GM19397 (cell line): ENCODE measurements at regions not wholly inside any gene's neighbourhood (a gene's known extent, or its start where the extent isn't known, plus 50 kb on each side); places are given as distances from the start of the nearest gene placed in this dataset.

Experiments
- ATAC-seq: cut with Tn5 transposase; IDR thresholded peaks from one replicate; pipeline ENCODE4 v1.9.1; 2021; ENCODE audit warnings: mild to moderate bottlenecking, moderate library complexity; ENCODE audit not compliant: unreplicated experiment

DNA sequence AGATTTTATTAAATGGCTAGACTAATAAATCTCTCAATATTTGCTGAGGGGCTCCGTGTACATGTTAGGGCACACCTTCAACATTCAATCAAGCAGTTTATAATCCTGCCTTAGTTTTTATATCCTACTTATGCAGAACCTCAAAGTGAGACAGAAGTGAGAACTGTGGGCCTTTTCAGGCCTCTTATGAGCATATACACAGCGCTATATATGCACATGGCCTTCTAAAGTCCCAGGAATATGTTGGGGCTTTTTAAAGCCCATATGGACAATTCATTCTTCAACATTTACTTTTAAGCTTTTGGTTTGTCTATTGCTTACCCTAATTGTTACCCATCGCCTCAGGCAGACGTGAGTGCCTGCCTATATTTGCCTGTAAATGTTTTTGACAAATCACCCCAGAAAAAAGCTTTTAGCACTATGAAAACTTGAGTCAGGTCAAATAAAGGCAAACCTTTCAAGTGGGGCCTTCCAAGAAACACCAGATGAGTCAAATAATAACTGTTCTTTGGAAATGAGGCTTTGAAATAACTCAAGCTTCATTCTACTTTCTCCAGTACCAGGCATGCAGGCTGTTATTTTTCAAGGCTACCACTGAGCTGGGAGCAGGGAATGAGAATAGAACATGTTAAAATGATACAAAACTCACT, 58.2 kb downstream of the ESM1 start:
- no peak for ATAC-seq

DNA sequence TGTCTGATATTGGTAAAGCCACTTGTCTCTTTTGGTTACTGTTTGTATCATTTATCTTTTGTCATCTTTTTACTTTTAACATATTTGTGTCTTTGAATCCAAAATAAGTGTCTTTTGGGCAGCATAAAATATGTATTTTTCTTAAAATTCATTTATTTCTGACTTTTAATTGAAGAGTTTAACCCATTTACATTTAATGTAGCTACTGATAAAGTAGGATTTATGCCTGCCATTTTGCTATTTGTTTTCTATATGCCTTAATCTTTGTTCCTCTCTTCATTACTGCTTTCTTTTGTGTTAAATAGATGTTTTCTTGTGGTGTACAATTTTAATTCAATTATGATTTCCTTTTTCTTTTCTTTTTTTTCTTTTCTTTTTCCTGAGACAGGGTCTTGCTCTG, 60.9 kb downstream of the ESM1 start:
- ATAC-seq = no peak

GRCh38 chr5:54917323-54917722, 68.1 kb downstream of the ESM1 start:
- no peak for ATAC-seq

GRCh38 chr5:54915466-54916027, 69.8 kb downstream of the ESM1 start:
- no peak for ATAC-seq

DNA sequence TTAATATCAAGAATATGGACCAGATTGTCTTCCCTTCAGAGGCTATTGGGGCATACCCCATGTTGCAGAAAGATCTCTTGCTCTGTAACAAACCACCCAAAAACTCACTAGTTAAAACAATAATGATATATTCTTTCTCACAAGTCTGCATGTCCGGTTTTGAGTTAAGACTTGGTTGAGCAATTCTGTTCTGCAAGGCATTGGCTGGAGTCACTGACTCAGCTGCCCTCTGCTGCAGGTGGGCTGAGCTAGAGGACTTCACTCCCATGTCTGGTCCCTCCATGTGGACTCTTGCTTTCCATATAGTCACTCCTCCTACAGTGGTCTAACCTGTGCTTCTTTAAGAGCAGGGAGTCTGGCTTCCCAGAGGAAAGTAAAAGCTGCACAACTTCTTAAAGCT, 73.4 kb downstream of the ESM1 start:
- no peak for ATAC-seq

DNA sequence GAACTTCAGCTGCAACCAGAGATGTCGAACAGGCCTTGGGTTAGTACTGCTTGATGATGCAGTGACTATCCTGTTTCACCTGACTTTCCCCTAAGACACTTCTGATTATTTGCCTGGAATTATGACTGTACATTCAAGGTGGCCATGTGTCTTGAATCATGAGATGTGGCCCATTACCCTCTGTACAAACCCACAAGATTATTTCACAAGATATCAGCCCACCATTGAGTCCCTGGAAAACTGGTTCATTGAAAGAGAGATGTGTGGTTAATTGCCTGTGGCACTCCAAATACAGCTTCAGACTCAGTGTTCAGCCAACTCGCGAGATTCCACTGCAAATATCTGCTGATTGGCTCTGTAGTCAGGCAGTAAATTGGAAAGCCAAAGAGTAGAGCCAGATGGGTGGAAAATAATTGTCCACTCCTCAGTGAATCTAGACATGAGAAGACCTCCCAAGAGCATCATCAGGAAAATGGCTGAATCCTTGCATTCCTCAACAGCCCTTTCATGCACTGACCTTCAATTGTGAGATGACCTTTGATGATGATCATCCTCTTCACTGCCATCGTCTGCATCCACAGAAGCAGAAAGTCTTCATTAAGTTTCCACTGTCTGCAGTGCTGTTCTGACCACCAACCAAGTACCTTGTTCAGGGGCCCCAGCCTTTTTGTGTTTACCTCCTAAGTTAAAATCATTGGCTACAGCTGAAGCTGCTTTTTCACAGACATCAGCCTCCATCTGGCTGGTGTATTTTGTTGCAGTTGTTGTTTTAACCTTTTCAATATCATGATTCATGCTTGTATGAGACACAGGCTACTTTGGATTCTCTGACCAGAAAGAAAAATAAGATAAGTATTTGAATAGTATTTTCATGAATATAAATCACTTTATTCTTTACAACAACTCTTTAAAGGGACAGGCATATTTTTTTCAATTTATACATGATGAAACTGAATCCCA, 75.2 kb downstream of the ESM1 start:
- no peak for ATAC-seq

GRCh38 chr5:54908774-54909525, 76.4 kb downstream of the ESM1 start:
- ATAC-seq = no peak

DNA sequence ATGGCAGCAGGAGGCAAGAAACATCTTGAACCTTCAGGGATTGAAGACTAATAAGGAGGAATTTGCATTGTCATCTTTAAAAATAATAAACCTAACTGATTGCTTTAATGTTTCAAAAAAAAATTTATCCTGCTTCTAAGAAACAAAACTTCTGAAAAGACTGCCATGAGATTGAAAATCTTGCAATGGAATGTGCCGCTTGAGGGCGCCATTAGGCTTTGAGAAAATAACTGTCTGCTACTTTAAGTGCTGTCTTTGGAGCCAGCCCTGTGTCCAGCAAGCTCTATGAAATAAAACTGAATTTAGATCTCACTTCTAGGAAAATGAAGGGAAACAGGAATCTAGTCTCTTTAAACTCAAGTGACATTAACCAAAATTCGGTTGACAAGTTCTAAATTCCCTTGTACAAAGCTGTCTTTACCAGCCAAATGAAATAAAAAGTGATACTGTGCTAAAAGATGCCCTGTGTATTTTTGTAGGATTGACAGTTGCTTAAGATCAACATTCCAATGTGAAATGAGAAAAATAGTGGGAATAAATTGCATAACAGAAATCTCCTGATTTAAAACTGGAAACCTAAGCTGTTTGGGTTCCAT, 79.4 kb downstream of the ESM1 start:
- ATAC-seq = no peak

- ATAC-seq = no peak
Observed at GRCh38 chr5:54905246-54905795, 80.1 kb downstream of the ESM1 start.

- ATAC-seq = no peak
Observed at GRCh38 chr5:54904425-54904824, 81.0 kb downstream of the ESM1 start.

GRCh38 chr5:54902791-54903473, 82.5 kb downstream of the ESM1 start:
- ATAC-seq = peak; percentile 99

- no peak for ATAC-seq
Observed at GRCh38 chr5:54900984-54901725, 84.2 kb downstream of the ESM1 start.

GRCh38 chr5:54897001-54897400, 88.4 kb downstream of the ESM1 start:
- ATAC-seq = no peak

GRCh38 chr5:54895816-54896341, 89.5 kb downstream of the ESM1 start:
- ATAC-seq = no peak

- no peak for ATAC-seq
Observed at GRCh38 chr5:54894957-54895815, 90.2 kb downstream of the ESM1 start.

GRCh38 chr5:54889826-54890225, 95.6 kb downstream of the ESM1 start:
- no peak for ATAC-seq

DNA sequence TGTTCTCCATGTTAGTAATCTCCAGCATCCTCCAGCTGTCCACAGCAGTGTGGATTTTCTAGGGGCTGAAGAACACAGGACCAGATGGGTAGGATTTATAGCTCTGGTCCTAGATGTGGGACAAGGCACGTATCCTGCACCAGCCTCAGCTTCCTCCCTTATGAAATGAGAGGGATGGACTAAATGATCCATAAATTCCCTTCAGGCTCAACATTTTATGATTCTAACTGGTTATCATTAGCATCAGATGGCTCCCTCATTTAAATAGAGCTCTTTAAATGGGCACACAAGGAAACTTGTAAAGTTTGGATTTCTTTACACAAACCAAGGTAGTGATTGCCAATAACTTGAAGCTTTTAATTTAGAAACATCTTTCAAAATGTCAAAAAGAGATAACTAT, 97.7 kb downstream of the ESM1 start:
- no peak for ATAC-seq

- ATAC-seq = no peak
Observed at GRCh38 chr5:54886866-54887265, 98.5 kb downstream of the ESM1 start.
